GM19035 (cell line): ENCODE measurements at regions not wholly inside any gene's neighbourhood (a gene's known extent, or its start where the extent isn't known, plus 50 kb on each side); places are given as distances from the start of the nearest gene placed in this dataset.
"Not testable (repeated sequence)": the region's sequence is repeated elsewhere in the genome, so short reads cannot be mapped to it uniquely, and the experiment has no call there.

Source experiments
- ATAC-seq: cut with Tn5 transposase; IDR thresholded peaks from one replicate; pipeline ENCODE4 v1.9.1; 2021; ENCODE audit not compliant: unreplicated experiment

GRCh38 chr3:152658977-152659720, 175.8 kb upstream of the P2RY1 start:
- no peak for ATAC-seq

- ATAC-seq, result no peak
Measured at GRCh38 chr3:152662157-152662556, 172.8 kb upstream of the P2RY1 start.

DNA sequence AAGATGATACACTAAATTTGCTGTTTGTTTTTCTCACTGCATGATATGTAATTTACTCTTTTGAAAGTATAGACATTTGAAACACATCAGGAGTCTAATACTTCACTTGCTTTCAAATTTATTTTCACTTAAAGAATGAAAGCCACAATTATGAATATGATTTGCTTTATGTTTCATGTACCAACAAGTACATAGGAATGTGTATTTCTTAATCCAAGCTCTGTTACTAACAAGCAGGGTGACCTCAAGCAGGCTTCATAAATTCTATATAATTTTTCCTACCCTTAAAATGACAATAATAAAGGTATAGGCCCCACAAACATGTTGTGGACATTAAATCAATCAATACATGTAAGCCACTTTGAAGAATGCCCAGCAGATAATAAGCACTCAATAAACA, 170.2 kb upstream of the P2RY1 start:
- no peak for ATAC-seq

DNA sequence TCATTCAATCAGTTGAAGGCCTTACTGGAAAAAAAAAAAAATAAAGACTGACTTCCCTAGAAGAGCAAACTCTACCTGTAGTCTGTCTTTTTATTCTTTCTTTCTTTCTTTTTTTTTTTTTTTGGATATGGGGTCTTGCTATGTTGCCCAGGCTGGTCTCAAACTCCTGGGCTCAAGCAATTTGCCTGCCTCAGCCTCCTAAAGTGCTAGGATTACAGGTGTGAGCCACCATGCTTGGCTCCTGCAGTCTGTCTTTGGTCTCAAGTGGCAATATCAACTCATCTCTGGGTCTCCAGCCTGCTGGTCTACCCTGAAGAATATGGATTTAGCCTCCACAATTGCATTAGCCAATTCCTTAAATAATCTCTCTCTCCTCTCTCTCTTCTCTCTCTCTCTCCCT, 167.7 kb upstream of the P2RY1 start:
- no peak for ATAC-seq

DNA sequence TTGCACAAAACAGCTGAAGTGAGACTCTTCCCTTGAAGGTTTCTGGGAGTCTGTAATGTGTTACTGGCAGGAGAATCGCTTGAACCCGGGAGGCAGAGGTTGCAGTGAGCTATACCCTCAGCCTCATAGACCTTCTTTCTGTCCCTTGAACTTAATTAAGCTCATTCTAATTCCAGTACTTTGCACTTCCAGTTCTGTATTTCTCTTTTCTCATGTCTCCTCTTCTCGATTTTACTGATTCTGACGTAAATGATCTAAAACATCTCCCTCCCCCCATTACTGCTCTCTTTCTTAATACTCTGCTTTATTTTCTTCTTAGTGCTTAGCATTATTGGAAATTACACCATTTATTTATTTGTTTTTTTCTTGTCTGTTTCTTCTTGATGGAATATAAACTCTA, 165.4 kb upstream of the P2RY1 start:
- no peak for ATAC-seq

- ATAC-seq, result no peak
Measured at GRCh38 chr3:152671446-152672319, 163.2 kb upstream of the P2RY1 start.

DNA sequence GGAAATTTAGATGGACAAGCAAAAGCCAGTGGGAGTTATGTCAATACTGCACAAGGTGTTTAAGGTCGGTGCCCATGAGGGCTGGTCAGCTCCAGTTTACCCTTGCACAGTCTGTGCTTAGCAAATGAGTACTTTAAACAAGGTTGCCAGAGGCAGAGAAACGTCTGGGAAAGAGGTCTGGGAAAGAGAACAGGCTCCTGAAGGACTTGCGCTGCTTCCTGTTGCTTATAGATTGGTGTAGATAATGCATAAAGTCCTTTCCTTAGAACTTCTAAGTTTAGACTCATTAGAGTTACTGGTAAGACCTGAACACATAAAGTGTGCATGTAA, 162.6 kb upstream of the P2RY1 start:
- ATAC-seq, result no peak

- no peak for ATAC-seq
Measured at GRCh38 chr3:152676810-152677379, 158.0 kb upstream of the P2RY1 start.

DNA sequence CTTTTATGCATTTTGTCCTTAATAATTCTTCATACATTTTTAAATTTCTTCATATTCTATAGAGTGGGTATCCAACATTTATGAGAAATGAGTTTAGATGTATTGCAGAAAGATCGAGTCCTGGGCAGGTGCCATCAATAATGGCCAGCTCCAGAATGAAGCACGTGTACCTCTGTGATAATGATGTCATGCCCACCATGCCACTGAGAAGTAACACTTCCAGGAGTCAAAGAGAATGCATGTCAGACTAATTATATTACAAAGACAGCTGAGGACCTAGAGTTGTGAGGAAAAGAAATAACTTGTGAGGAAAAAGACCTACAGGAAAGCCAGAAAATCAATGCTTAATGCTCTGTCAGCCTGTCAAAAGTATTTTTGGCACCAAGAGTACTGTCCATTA, 157.4 kb upstream of the P2RY1 start:
- ATAC-seq, result no peak

DNA sequence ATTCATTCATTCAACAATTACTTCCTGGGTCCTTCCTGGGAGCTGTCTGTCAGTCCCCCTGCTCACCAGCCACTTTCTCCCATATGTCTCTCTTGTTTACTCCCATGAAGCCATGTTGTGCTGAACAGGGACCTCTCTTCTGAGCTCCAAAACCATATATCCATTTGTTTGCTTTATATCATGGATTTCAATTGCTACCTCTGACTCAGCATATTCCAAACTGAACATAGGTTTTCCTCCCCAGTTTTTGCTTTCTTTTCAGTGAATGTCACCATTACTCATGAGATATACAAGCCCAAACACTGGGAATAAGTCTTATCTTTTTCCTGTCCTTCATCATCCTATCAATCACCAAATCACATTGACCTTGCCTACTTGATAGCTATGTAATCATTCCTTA, 152.5 kb upstream of the P2RY1 start:
- no peak for ATAC-seq

DNA sequence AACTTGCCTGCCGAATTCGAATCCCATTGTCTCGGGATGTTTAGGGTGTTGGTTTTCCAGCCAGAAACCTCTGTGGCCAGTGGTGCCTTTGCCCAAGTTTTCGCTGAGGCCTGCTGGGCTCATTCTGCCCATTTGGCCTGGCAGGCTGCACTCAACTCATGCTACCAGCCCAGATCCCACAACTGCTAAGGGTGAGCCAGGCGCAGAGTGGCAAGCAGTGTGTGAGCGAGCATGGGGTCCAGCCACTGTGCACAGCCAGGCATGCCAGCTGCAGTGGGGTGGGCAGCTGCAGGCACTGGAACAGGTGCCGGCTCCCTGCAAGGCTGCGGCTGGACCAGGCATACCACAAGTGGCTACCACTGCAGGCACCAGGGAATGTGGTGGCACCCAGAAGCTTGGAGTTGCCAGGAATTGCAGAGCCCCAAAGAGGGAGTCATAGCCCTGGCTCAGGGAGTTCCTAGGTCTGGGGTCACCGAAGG, 151.4 kb upstream of the P2RY1 start:
- no peak for ATAC-seq

- ATAC-seq, result no peak
Measured at GRCh38 chr3:152684279-152684678, 150.7 kb upstream of the P2RY1 start.

GRCh38 chr3:152688313-152688712, 146.6 kb upstream of the P2RY1 start:
- no peak for ATAC-seq

GRCh38 chr3:152692326-152692725, 142.6 kb upstream of the P2RY1 start:
- not testable (repeated sequence) for ATAC-seq

DNA sequence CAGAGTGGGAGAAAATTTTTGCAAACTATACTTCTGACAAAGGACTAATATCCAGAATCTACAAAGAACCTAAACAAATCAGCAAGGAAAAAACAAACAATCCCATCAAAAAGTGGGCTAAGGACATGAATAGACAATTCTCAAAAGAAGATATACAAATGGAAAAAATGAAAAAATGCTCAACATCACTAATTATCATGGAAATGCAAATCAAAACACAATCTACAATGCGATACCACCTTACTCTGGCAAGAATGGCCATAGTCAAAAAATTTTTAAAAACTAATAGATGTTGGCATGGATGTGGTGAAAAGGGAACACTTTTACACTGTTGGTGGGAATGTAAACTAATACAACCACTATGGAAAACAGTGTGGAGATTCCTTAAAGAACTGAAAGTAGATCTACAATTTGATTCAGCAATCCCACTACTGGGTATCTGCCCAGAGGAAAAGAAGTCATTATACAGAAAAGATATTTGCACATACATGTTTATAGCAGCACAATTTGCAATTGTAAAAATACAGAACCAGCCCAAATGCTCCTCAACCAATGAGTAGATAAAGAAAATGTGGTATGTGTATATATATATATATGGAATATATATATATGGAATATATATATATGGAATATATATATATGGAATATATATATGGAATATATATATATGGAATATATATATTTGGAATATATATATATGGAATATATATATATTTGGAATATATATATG, 141.2 kb upstream of the P2RY1 start:
- not testable (repeated sequence) for ATAC-seq

DNA sequence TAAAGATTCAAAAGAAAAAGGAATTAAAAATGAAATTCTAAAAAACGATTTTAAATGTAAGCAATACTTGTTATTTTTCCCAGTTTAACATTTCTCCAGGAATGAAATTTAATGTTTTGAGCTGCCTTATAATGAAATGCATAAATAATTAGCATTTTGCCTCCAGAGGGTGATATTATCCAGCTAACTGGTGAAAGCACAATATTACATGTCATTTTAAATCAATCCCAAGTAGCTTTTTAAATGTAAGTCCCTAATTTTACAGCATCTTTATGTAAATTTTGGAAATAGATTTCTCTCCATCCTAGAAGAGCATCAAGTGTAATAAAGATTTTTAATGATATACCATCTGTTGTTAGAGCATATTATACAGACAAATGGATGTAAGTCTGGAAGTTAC, 139.1 kb upstream of the P2RY1 start:
- no peak for ATAC-seq

- no peak for ATAC-seq
Measured at GRCh38 chr3:152696962-152697361, 138.0 kb upstream of the P2RY1 start.

- no peak for ATAC-seq
Measured at GRCh38 chr3:152703245-152703890, 131.6 kb upstream of the P2RY1 start.

DNA sequence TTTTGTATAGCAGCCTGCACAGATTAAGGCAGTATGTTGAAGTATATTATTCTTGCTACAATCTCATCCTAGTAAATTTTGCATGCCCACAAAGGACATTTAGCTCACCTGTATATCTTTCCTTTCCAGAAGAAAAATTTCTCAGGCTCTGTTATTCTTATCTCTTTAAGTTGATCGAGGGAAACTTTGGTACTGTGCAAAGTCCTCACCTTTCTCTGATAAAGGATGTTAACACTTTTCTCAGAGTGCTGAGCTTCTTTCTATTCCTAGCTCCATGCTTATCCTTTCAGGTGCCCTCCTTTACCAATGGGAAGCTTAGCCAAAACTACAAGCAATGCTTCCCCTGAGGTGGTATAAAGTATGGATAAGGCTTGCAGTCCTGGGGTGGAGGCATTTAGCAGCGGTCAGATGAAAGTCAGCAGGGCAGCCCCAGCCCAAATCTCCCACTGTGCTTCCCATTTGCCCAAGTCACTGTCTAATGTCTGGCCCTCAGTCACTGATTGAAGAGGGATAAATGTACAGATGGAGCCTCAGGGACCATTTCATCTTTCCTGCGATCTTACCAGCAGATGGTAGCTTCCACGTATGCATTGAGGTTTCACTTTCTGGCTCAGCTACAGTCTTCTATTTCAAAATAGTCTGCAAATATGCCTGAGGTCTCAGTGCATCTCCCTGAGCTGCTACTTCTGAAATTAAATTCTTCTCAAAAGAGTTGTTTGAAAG, 127.8 kb upstream of the P2RY1 start:
- ATAC-seq, result peak; percentile 54

- ATAC-seq, result no peak
Measured at GRCh38 chr3:152709659-152710058, 125.3 kb upstream of the P2RY1 start.
